Effector memory CD8-positive, alpha-beta T cell (primary cell): ENCODE measurements at regions not wholly inside any gene's neighbourhood (a gene's known extent, or its start where the extent isn't known, plus 50 kb on each side); places are given as distances from the start of the nearest gene placed in this dataset.

Source experiments
- ATAC-seq: fragments of 150-1000 bp; cut with Tn5 transposase; replicated peaks from 2 replicates; pipeline ENCODE4 v1.10.0; 2021; ENCODE audit warnings: mild to moderate bottlenecking, moderate library complexity
- DNase-seq, 3 experiments: peaks; one replicate each; pipeline ENCODE4 v3.0.0; 2021
- H3K27ac Mint-ChIP-seq, 2 donors: one replicate each; pipeline ENCODE4 v1.8.0; 2022; ENCODE audit warnings: mild to moderate bottlenecking in 2 of 2, mixed read lengths in 2 of 2, moderate library complexity in 2 of 2
- H3K27me3 Mint-ChIP-seq, 2 donors: one replicate each; pipeline ENCODE4 v1.8.0; 2022; ENCODE audit warnings: mixed read lengths in 2 of 2
- H3K36me3 Mint-ChIP-seq: one replicate; pipeline ENCODE4 v1.8.0; 2022; ENCODE audit warnings: mild to moderate bottlenecking, moderate library complexity, mixed read lengths; ENCODE audit not compliant: insufficient read depth
- H3K4me1 Mint-ChIP-seq, 2 donors: one replicate each; pipeline ENCODE4 v1.8.0; 2022; ENCODE audit warnings: low read depth in 2 of 2, mixed read lengths in 2 of 2
- H3K4me3 Mint-ChIP-seq, 2 donors: one replicate each; pipeline ENCODE4 v1.8.0; 2022; ENCODE audit warnings: mild to moderate bottlenecking in 2 of 2, mixed read lengths in 2 of 2, moderate library complexity in 2 of 2
- H3K9me3 Mint-ChIP-seq, 2 donors: one replicate each; pipeline ENCODE4 v1.8.0; 2022; ENCODE audit warnings: mixed read lengths in 2 of 2

DNA sequence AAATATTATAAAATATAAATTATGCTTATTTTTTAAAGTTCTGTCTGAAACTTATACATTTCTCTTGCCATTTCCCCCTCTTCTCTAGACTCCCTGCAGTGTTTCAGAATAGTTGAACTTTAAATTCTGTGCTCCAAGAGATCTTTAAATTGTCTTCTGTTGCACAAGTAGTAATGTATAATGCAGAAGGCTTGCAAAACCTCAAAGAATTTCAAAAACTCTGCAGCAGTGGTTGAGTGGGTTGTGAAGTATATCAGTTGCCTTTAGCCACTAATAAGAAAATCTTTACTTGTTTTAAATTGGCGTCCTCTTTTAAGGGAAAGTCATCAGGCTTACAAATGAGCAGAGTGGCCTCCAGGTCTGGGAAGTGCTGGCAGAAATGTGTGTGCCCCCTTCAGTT is 1153.3 kb upstream of the PABPC4L start:
- H3K36me3 Mint-ChIP-seq, result no peaks in the 10 kb centered on the region
- no peaks in the 10 kb centered on the region for H3K27me3 Mint-ChIP-seq
- peaks cover 2 to 15% of the 10 kb centered on the region in 2 donors for H3K9me3 Mint-ChIP-seq
- H3K4me3 Mint-ChIP-seq, result no peak overlapping the region
- no peak overlapping the region for H3K27ac Mint-ChIP-seq
- no peak for DNase-seq
- ATAC-seq, result no peak
- no peaks in the 10 kb centered on the region for H3K4me1 Mint-ChIP-seq

DNA sequence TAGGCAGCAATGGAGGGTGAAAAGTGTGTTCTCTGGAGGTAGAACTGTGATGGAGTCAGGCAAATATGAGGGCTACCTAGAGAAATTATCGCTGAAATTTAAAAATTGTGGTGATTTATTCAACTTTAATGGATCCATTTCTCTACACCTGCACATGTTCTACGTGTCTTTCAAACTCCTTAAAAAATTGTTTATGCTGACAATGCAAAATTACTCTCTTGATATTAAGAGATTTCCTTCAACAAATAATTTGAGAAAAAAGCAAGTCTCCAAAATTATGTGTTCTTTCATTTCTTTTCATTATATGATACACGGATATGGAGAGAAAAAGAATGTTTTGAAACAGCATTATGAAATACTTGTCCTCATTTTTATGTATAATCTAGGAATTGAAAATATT is 1151.4 kb upstream of the PABPC4L start:
- ATAC-seq, result no peak
- Mint-ChIP-seq H3K4me3 (no peak overlapping the region), H3K36me3 (no peaks in the 10 kb centered on the region), H3K9me3 (peaks cover 0 to 7% of the 10 kb centered on the region in 2 donors), H3K4me1 (no peaks in the 10 kb centered on the region), H3K27me3 (no peaks in the 10 kb centered on the region), H3K27ac (no peak overlapping the region)
- no peak for DNase-seq

DNA sequence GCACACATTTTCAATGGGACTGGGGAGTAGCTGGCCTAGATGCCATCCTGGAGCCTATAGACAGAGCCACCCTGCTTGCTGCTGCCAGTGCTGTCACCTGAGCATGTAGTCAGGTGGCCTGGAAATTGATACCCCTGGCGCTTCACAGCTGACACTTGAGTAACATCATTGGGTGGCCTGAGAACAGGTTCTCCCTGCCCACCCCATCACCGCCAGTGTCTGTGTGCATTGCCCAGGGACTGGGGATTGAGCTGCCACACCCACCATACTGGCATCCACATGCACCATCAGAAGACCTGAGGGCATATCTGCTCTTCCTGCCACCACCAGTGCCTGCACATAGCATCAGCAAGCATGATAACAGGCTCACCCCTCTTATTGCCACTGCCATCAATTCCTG is 1142.9 kb upstream of the PABPC4L start:
- ATAC-seq, result no peak

DNA sequence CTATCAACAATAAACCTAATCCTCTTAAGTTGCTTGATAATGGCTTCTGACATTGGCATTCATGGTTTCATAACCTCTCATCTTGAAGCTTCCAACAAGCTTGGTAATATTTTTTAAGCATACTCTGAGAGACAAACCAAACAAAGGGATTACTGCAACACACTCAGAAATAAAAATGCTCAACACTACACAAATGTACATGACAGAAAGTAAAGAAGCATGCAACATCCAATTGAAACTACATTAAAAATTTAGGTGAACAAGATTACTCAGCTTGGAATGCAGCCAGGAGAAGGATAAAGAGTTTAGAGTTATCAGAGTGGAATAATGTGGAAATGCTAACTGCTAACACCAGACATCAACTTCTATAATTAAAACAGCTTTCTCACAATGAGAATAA is 1136.6 kb upstream of the PABPC4L start:
- H3K36me3 Mint-ChIP-seq, result no peaks in the 10 kb centered on the region
- no peaks in the 10 kb centered on the region for H3K27me3 Mint-ChIP-seq
- ATAC-seq, result no peak
- no peaks in the 10 kb centered on the region for H3K9me3 Mint-ChIP-seq
- H3K4me1 Mint-ChIP-seq, result no peaks in the 10 kb centered on the region
- no peak for DNase-seq
- H3K4me3 Mint-ChIP-seq, result no peak overlapping the region
- H3K27ac Mint-ChIP-seq, result no peak overlapping the region

More for the DNA sequence above, 1142.9 kb upstream of the PABPC4L start:
- Mint-ChIP-seq H3K27me3 (no peaks in the 10 kb centered on the region), H3K27ac (no peak overlapping the region), H3K4me3 (no peak overlapping the region), H3K9me3 (peaks cover 0 to 8% of the 10 kb centered on the region in 2 donors), H3K36me3 (no peaks in the 10 kb centered on the region), H3K4me1 (no peaks in the 10 kb centered on the region)
- no peak for DNase-seq

DNA sequence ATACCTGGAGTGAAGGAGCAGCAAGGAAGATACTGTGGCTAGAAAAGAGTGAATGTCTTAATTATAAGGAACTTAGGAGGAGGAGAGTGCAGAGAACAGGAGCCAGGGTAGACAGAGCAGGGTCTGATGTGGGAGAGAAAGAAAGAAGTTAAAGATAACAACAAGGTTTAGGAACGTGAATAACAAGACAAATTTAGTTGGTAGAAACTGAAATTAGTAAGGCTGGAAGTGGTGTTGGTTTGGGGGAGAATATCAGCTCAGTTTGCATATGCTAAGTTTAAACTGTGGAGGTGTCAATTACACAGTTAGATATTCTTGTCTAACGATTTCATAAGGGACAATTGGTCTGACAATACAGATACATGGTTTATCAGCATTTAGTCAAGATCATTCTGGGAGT is 1123.7 kb upstream of the PABPC4L start:
- H3K9me3 Mint-ChIP-seq, result peaks cover 5 to 12% of the 10 kb centered on the region in 2 donors
- no peak for ATAC-seq
- H3K27me3 Mint-ChIP-seq, result no peaks in the 10 kb centered on the region
- DNase-seq, result no peak
- no peaks in the 10 kb centered on the region for H3K36me3 Mint-ChIP-seq
- H3K27ac Mint-ChIP-seq, result no peak overlapping the region
- H3K4me3 Mint-ChIP-seq, result no peak overlapping the region
- H3K4me1 Mint-ChIP-seq, result no peaks in the 10 kb centered on the region

DNA sequence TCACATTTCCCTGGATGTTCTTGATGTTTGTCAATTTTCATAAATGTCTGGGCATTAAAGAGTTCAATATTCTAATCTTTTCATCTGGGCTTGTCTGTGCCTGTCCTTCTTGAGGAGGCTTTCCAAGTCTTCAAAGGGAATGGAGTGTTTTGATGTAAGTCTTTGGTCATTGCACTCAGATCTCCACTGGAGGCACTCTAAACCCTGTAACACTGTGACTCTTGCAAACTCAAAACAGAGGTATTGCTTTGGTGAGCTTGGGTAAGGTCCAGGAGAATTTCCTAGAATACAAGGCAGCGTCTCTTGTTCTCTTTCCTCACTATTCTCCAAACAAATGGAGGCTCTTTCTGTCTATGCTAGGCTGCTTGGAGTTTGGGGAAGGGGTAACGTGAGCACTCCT is 1118.1 kb upstream of the PABPC4L start:
- no peak for DNase-seq
- Mint-ChIP-seq H3K4me3 (no peak overlapping the region), H3K4me1 (no peaks in the 10 kb centered on the region), H3K27me3 (no peaks in the 10 kb centered on the region), H3K27ac (no peak overlapping the region), H3K36me3 (no peaks in the 10 kb centered on the region), H3K9me3 (peaks cover 13 to 22% of the 10 kb centered on the region in 2 donors)
- ATAC-seq, result no peak

DNA sequence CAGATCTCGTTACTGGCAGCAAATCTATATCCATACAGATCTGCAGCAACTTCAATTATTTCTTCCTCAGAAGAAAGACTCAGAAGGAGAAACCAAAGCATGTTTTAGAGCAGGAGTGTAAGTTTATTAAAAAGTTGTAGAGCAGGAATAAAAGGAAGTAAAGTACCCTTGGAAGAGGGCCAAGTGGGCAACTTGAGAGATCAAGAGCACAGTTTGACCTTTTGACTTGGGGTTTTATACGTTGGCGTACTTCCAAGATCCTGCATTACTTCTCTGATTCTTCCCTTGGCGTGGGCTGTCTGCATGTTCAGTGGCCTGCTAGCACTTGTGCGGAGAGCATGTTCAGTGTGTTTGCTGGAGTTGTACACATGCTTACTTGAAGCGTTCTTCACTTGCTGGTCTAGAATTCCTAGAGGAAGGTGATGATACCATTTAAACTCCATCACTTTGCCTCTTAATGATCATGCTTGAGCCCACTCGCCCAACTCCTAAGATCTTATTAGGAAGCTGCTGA is 1114.7 kb upstream of the PABPC4L start:
- Mint-ChIP-seq H3K27ac (no peak overlapping the region), H3K27me3 (no peaks in the 10 kb centered on the region), H3K4me1 (no peaks in the 10 kb centered on the region), H3K36me3 (no peaks in the 10 kb centered on the region), H3K9me3 (peaks cover 10 to 13% of the 10 kb centered on the region in 2 donors), H3K4me3 (no peak overlapping the region)
- ATAC-seq, result no peak
- DNase-seq, result no peak

DNA sequence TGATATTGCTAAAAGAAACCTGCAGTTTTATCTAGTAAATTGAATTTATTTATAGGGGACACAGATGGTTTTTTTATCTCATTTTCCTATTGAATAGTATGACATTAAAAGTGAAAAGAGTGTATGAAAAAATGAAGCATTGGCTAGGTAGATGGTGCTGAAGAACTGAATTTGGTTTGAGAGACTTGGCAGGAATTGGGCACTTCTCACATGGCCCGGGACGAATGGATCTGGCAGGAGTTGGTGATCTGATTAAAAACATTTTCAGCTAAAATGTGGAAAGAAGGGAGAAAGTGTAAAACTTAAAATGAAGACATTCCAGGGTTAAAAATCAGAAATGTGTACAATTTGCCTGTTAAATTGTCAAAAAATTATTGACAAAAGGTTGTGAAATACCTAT is 1088.5 kb upstream of the PABPC4L start:
- H3K9me3 Mint-ChIP-seq, result peaks cover 11 to 12% of the 10 kb centered on the region in 2 donors
- DNase-seq (no peak), ATAC-seq (no peak)

DNA sequence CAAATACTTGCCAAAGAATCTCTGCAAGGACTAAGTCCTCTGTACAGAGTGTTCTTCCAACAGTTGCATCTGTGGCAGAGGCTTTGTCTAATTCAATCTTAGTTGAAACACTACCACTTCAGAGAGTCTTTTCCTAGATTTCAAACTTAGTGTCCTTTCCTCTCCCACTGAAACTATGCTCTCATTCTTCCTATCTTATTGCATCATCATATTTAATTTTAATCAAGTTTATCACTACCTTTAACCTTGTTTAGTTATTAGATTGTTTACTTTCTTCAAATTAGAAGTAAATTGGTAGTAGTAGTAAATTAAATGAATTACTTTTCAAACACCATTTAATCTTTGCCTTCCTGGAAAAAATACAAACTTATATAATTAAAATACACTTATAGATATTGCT is 1082.3 kb upstream of the PABPC4L start:
- DNase-seq (no peak), ATAC-seq (no peak)
- no peaks in the 10 kb centered on the region for H3K36me3 Mint-ChIP-seq
- H3K4me1 Mint-ChIP-seq, result no peaks in the 10 kb centered on the region
- no peak overlapping the region for H3K4me3 Mint-ChIP-seq
- peaks cover 0 to 10% of the 10 kb centered on the region in 2 donors for H3K9me3 Mint-ChIP-seq
- H3K27ac Mint-ChIP-seq, result no peak overlapping the region
- H3K27me3 Mint-ChIP-seq, result no peaks in the 10 kb centered on the region

More for the DNA sequence above, 1088.5 kb upstream of the PABPC4L start:
- no peaks in the 10 kb centered on the region for H3K4me1 Mint-ChIP-seq
- no peaks in the 10 kb centered on the region for H3K36me3 Mint-ChIP-seq
- no peak overlapping the region for H3K4me3 Mint-ChIP-seq
- H3K27me3 Mint-ChIP-seq, result no peaks in the 10 kb centered on the region
- H3K27ac Mint-ChIP-seq, result no peak overlapping the region

DNA sequence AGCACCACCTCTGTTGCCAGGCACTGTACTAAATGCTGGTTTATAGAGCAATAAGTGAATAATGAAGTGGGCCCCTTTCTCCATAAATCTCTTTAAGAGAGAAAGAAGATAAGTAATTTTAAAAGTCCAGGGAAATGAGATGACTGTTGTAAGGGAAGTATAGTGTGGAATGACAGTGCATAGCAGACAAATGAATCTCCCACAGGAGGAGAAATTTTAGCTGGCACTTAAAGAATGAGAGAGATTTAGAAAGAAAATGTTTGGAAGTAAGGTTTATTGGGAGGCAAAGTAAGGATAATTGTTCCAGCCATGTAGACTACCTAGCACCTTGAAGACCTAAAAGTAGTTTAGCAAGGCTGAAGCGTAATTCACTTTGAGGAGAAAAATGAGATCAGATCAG is 1081.1 kb upstream of the PABPC4L start:
- no peak for ATAC-seq
- Mint-ChIP-seq H3K4me3 (no peak overlapping the region), H3K9me3 (peaks cover 8 to 11% of the 10 kb centered on the region in 2 donors), H3K27ac (no peak overlapping the region), H3K27me3 (no peaks in the 10 kb centered on the region), H3K36me3 (no peaks in the 10 kb centered on the region), H3K4me1 (no peaks in the 10 kb centered on the region)
- DNase-seq, result no peak

DNA sequence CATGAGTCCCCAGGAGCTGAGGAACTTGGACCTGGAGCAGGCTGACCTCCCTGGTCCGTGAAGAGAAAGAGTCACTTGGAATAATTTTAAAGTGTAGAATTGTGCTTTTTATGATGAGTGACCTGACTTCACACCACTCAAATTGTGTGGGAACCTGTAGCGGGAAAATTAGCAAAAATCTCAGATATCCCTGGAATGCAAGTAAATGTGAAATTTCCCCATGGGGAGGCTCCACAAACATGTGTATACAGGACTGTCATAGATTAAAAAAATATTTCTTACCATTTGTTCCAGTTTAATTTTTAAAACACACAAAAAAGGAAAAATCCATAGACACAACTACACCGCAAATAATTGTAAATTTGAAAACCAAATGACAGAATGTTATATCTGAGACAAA is 1079.6 kb upstream of the PABPC4L start:
- Mint-ChIP-seq H3K4me3 (no peak overlapping the region), H3K27ac (no peak overlapping the region), H3K36me3 (no peaks in the 10 kb centered on the region), H3K27me3 (no peaks in the 10 kb centered on the region), H3K9me3 (peaks cover 8 to 10% of the 10 kb centered on the region in 2 donors), H3K4me1 (no peaks in the 10 kb centered on the region)
- no peak for ATAC-seq
- no peak for DNase-seq

DNA sequence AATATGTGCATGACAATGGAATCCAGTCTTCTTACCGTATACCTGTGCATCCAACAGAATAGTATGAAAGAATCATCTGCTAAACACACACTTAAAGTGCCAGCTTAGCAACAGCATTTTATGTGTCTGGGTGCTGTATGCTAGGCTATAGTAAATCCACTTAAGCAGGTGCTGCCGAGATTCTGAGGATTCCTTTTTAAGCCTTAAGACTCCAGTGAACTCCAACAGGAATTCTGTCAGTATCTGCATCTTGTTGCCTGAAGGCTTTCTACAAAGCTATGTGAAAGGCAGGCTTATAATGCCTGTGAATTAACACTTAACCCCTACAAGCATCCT is 1076.4 kb upstream of the PABPC4L start:
- no peaks in the 10 kb centered on the region for H3K36me3 Mint-ChIP-seq
- ATAC-seq, result no peak
- no peaks in the 10 kb centered on the region for H3K27me3 Mint-ChIP-seq
- no peak overlapping the region for H3K27ac Mint-ChIP-seq
- no peak overlapping the region for H3K4me3 Mint-ChIP-seq
- no peak for DNase-seq
- peaks cover 2 to 8% of the 10 kb centered on the region in 2 donors for H3K9me3 Mint-ChIP-seq
- H3K4me1 Mint-ChIP-seq, result no peaks in the 10 kb centered on the region

DNA sequence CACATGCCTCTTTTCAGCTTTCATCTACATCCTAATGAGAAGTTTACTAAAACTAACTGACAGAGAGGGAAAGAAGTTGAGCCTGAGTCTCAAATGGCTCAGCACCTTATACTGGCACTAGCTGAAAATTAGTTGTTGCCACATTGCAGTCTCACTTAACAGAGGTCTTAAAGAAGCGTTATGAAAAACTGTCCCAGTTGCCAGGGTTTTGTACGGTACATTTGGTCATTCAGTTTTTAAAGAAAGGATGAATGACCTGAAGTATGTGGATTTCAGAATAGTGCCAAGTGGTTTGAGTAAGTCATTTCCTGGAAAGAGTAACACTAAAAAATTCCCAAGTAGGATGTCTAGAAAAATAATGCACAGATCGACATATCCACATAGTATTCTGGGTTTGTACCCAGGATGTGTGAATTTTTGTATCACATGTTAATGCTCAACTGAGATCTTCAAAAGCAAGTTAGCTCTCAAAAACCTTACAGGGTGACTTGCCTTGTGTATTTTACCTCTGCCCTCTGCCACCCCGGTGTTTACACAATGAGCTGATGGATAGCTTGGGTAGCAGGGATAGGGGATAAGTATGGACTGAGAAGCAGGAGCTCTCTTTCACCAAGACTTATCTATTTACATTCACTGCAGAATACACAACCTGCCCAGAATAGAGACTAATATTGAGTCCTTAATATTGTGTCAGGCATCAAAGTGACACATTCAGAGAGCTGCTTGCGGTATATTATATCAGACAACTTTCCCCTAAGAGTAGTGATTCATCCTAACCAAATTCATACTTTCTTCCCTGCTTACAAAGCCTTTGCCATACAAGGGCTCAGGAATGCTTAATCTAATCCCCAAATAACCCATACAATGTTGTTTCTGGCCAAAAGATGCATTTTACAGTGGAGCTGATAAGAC is 1075.7 kb upstream of the PABPC4L start:
- no peaks in the 10 kb centered on the region for H3K27me3 Mint-ChIP-seq
- no peak overlapping the region for H3K4me3 Mint-ChIP-seq
- H3K27ac Mint-ChIP-seq, result no peak overlapping the region
- ATAC-seq, result no peak
- H3K36me3 Mint-ChIP-seq, result no peaks in the 10 kb centered on the region
- H3K4me1 Mint-ChIP-seq, result no peaks in the 10 kb centered on the region
- peaks cover 2 to 8% of the 10 kb centered on the region in 2 donors for H3K9me3 Mint-ChIP-seq
- no peak for DNase-seq

DNA sequence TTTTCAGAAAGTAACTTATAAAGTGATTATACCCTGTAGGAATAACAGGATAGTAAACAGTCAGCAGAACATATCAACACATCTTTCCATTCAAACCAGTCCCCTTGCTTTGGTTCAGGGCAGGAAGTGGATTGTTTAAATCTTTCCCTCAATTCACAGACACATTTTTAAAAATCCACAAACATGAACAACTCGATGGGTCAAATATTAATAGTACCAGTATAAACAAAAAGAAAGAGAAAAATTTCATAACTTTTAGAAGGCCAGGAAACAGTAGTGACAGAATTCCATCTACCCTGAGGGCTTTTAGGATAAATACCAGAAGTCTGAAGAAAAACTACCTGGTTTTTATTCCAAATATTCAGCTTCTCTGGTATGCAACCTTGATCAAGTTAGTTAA is 1072.8 kb upstream of the PABPC4L start:
- no peak for DNase-seq
- H3K4me1 Mint-ChIP-seq, result no peaks in the 10 kb centered on the region
- ATAC-seq, result no peak
- H3K27ac Mint-ChIP-seq, result no peak overlapping the region
- no peaks in the 10 kb centered on the region for H3K36me3 Mint-ChIP-seq
- no peak overlapping the region for H3K4me3 Mint-ChIP-seq
- peaks cover 2 to 8% of the 10 kb centered on the region in 2 donors for H3K9me3 Mint-ChIP-seq
- H3K27me3 Mint-ChIP-seq, result no peaks in the 10 kb centered on the region
